WTC11 (cell line): ENCODE measurements at regions not wholly inside any gene's neighbourhood (a gene's known extent, or its start where the extent isn't known, plus 50 kb on each side); places are given as distances from the start of the nearest gene placed in this dataset.

Experiments
- ATAC-seq: fragments of 200-7000 bp; cut with Tn5 transposase; 2 replicates; pipeline ENCODE4 v1.10.0; 2021; ENCODE audit warnings: mild to moderate bottlenecking, moderate library complexity
- CTCF ChIA-PET: fragments of 300-600 bp; sonication (Branson Sonifier 250); formaldehyde crosslinking; loops from one replicate; lab custom pipeline; 2021; ENCODE audit warnings: antibody characterized with exemption; lab: Charles Lee
- POLR2A ChIA-PET: fragments of 350-600 bp; sonication (Branson Sonifier 250); formaldehyde crosslinking; loops from one replicate; lab custom pipeline; 2021; ENCODE audit warnings: antibody characterized with exemption; lab: Charles Lee
- DNase-seq: peaks from one replicate; pipeline ENCODE4 v3.0.0; 2021; ENCODE audit warnings: low spot score
- H3K27ac Mint-ChIP-seq: 2 replicates; pipeline ENCODE4 v1.8.0; 2021; ENCODE audit warnings: mixed read lengths
- H3K27me3 Mint-ChIP-seq: 2 replicates; pipeline ENCODE4 v1.8.0; 2021; ENCODE audit warnings: low read depth, mild to moderate bottlenecking, moderate library complexity, mixed read lengths
- H3K36me3 Mint-ChIP-seq: 2 replicates; pipeline ENCODE4 v1.8.0; 2021; ENCODE audit warnings: mixed read lengths
- H3K4me1 Mint-ChIP-seq: 2 replicates; pipeline ENCODE4 v1.8.0; 2022; ENCODE audit warnings: mixed read lengths
- H3K4me3 Mint-ChIP-seq: 2 replicates; pipeline ENCODE4 v1.8.0; 2021; ENCODE audit warnings: mild to moderate bottlenecking, moderate library complexity, mixed read lengths
- H3K9me3 Mint-ChIP-seq: 2 replicates; pipeline ENCODE4 v1.8.0; 2021; ENCODE audit warnings: mixed read lengths
- CBFB ChIP-seq: sonication (generic); formaldehyde crosslinking; IDR thresholded peaks from 2 replicates; pipeline ENCODE4 v1.8.1; 2022; ENCODE audit warnings: mild to moderate bottlenecking, low read depth, missing genetic modification reagents
- ELF4 ChIP-seq: sonication (generic); formaldehyde crosslinking; IDR thresholded peaks from 2 replicates; pipeline ENCODE4 v1.8.1; 2022; ENCODE audit warnings: low read depth, mild to moderate bottlenecking, moderate library complexity, missing genetic modification reagents
- FOXP1 ChIP-seq: sonication (generic); formaldehyde crosslinking; IDR thresholded peaks from 2 replicates; pipeline ENCODE4 v1.8.0; 2022; ENCODE audit warnings: missing genetic modification reagents, mild to moderate bottlenecking, moderate library complexity, borderline replicate concordance
- GABPB1 ChIP-seq: sonication (generic); formaldehyde crosslinking; IDR thresholded peaks from 2 replicates; pipeline ENCODE4 v1.8.1; 2023; ENCODE audit warnings: mild to moderate bottlenecking, missing genetic modification reagents
- GRHL2 ChIP-seq: fragments of 250-450 bp; sonication (Bioruptor Pico); IDR thresholded peaks from 2 replicates; pipeline ENCODE4 v1.8.0; 2022; ENCODE audit warnings: mild to moderate bottlenecking, moderate library complexity; ENCODE audit not compliant: insufficient replicate concordance, severe bottlenecking
- MXD4 ChIP-seq: fragments of 250-450 bp; sonication (Bioruptor Pico); IDR thresholded peaks from 2 replicates; pipeline ENCODE4 v1.8.0; 2021; ENCODE audit warnings: mild to moderate bottlenecking, moderate library complexity, borderline replicate concordance
- NFE2L1 ChIP-seq: sonication (generic); formaldehyde crosslinking; IDR thresholded peaks from 2 replicates; pipeline ENCODE4 v1.8.1; 2023; ENCODE audit warnings: missing genetic modification reagents
- NFYB ChIP-seq: sonication (generic); formaldehyde crosslinking; conservative IDR thresholded peaks from 2 replicates; pipeline ENCODE4 v1.8.0; 2022; ENCODE audit warnings: low read depth, missing genetic modification reagents
- TCF7 ChIP-seq: sonication (generic); formaldehyde crosslinking; IDR thresholded peaks from 2 replicates; pipeline ENCODE4 v1.8.0; 2022; ENCODE audit warnings: mild to moderate bottlenecking, low read depth, missing genetic modification reagents, moderate library complexity
- ZNF138 ChIP-seq: sonication (generic); formaldehyde crosslinking; conservative IDR thresholded peaks from 2 replicates; pipeline ENCODE4 v1.8.1; 2022; ENCODE audit warnings: mild to moderate bottlenecking, moderate library complexity, missing genetic modification reagents
- ZNF219 ChIP-seq: sonication (generic); formaldehyde crosslinking; IDR thresholded peaks from 2 replicates; pipeline ENCODE4 v1.8.0; 2023; ENCODE audit warnings: missing genetic modification reagents, mild to moderate bottlenecking, borderline replicate concordance
- ZNF232 ChIP-seq: sonication (generic); formaldehyde crosslinking; IDR thresholded peaks from 2 replicates; pipeline ENCODE4 v1.8.0; 2022; ENCODE audit warnings: mild to moderate bottlenecking, missing genetic modification reagents
- TF ChIP-seq, protein P1 (sequence below): sonication (generic); formaldehyde crosslinking; IDR thresholded peaks from 2 replicates; pipeline ENCODE4 v1.8.1; 2022; ENCODE audit warnings: low read depth, missing genetic modification reagents, borderline replicate concordance
- TF ChIP-seq, protein P2 (sequence below): sonication (generic); formaldehyde crosslinking; IDR thresholded peaks from 2 replicates; pipeline ENCODE4 v1.8.1; 2023; ENCODE audit warnings: mild to moderate bottlenecking, missing genetic modification reagents, moderate library complexity
- TF ChIP-seq, protein P3 (sequence below): sonication (generic); formaldehyde crosslinking; IDR thresholded peaks from 2 replicates; pipeline ENCODE4 v1.8.0; 2022; ENCODE audit warnings: mild to moderate bottlenecking, missing genetic modification reagents
- TF ChIP-seq, protein P4 (sequence below): sonication (generic); formaldehyde crosslinking; IDR thresholded peaks from 2 replicates; pipeline ENCODE4 v1.8.0; 2023; ENCODE audit warnings: mild to moderate bottlenecking, missing genetic modification reagents
- TF ChIP-seq, protein P5 (sequence below): sonication (generic); formaldehyde crosslinking; IDR thresholded peaks from 2 replicates; pipeline ENCODE4 v1.8.0; 2022; ENCODE audit warnings: mild to moderate bottlenecking, missing genetic modification reagents
- TF ChIP-seq, protein P6 (sequence below): sonication (generic); formaldehyde crosslinking; conservative IDR thresholded peaks from 2 replicates; pipeline ENCODE4 v1.8.1; 2023; ENCODE audit warnings: mild to moderate bottlenecking, low read depth, missing genetic modification reagents, moderate library complexity
- TF ChIP-seq, protein P7 (sequence below): sonication (generic); formaldehyde crosslinking; IDR thresholded peaks from 2 replicates; pipeline ENCODE4 v1.8.0; 2023; ENCODE audit warnings: missing genetic modification reagents
- TF ChIP-seq, protein P8 (sequence below): sonication (generic); formaldehyde crosslinking; IDR thresholded peaks from 2 replicates; pipeline ENCODE4 v1.8.1; 2022; ENCODE audit warnings: mild to moderate bottlenecking, moderate library complexity, missing genetic modification reagents
- TF ChIP-seq, protein P9 (sequence below): sonication (generic); formaldehyde crosslinking; IDR thresholded peaks from 2 replicates; pipeline ENCODE4 v1.8.1; 2022; ENCODE audit warnings: low read depth, mild to moderate bottlenecking, moderate library complexity, missing genetic modification reagents, borderline replicate concordance

DNA sequence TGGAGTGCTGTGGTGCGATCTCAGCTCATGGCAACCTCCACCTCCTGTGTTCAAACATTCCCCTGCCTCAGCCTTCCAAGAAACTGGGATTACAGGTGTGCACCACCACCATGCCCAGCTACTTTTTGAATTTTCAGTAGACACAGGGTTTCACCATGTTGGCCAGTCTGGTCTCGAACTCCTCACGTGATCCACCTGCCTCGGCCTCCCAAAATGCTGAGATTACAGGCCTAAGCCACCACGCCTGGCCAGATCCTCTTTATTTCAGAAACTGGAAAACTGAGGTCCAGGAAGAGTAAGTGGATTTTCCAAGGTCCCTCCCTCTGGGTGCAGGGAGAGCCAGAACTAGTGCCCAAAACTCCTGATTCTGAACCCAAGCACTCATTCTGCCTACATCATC, 413.1 kb upstream of the AUTS2 start (continued):
- TF ChIP-seq NFYB (CRISPR knock-in tag) (no peak), GRHL2 (no peak), GABPB1 (CRISPR knock-in tag) (no peak)
- TF ChIP-seq, protein P1, sequence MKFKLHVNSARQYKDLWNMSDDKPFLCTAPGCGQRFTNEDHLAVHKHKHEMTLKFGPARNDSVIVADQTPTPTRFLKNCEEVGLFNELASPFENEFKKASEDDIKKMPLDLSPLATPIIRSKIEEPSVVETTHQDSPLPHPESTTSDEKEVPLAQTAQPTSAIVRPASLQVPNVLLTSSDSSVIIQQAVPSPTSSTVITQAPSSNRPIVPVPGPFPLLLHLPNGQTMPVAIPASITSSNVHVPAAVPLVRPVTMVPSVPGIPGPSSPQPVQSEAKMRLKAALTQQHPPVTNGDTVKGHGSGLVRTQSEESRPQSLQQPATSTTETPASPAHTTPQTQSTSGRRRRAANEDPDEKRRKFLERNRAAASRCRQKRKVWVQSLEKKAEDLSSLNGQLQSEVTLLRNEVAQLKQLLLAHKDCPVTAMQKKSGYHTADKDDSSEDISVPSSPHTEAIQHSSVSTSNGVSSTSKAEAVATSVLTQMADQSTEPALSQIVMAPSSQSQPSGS (CRISPR knock-in tag) = no peak
- TF ChIP-seq, protein P2, sequence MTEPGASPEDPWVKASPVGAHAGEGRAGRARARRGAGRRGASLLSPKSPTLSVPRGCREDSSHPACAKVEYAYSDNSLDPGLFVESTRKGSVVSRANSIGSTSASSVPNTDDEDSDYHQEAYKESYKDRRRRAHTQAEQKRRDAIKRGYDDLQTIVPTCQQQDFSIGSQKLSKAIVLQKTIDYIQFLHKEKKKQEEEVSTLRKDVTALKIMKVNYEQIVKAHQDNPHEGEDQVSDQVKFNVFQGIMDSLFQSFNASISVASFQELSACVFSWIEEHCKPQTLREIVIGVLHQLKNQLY (CRISPR knock-in tag) = no peak
- TF ChIP-seq, protein P3, sequence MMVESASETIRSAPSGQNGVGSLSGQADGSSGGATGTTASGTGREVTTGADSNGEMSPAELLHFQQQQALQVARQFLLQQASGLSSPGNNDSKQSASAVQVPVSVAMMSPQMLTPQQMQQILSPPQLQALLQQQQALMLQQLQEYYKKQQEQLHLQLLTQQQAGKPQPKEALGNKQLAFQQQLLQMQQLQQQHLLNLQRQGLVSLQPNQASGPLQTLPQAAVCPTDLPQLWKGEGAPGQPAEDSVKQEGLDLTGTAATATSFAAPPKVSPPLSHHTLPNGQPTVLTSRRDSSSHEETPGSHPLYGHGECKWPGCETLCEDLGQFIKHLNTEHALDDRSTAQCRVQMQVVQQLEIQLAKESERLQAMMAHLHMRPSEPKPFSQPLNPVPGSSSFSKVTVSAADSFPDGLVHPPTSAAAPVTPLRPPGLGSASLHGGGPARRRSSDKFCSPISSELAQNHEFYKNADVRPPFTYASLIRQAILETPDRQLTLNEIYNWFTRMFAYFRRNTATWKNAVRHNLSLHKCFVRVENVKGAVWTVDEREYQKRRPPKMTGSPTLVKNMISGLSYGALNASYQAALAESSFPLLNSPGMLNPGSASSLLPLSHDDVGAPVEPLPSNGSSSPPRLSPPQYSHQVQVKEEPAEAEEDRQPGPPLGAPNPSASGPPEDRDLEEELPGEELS (CRISPR knock-in tag) = no peak
- TF ChIP-seq, protein P4, sequence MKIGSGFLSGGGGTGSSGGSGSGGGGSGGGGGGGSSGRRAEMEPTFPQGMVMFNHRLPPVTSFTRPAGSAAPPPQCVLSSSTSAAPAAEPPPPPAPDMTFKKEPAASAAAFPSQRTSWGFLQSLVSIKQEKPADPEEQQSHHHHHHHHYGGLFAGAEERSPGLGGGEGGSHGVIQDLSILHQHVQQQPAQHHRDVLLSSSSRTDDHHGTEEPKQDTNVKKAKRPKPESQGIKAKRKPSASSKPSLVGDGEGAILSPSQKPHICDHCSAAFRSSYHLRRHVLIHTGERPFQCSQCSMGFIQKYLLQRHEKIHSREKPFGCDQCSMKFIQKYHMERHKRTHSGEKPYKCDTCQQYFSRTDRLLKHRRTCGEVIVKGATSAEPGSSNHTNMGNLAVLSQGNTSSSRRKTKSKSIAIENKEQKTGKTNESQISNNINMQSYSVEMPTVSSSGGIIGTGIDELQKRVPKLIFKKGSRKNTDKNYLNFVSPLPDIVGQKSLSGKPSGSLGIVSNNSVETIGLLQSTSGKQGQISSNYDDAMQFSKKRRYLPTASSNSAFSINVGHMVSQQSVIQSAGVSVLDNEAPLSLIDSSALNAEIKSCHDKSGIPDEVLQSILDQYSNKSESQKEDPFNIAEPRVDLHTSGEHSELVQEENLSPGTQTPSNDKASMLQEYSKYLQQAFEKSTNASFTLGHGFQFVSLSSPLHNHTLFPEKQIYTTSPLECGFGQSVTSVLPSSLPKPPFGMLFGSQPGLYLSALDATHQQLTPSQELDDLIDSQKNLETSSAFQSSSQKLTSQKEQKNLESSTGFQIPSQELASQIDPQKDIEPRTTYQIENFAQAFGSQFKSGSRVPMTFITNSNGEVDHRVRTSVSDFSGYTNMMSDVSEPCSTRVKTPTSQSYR (CRISPR knock-in tag) = no peak

DNA sequence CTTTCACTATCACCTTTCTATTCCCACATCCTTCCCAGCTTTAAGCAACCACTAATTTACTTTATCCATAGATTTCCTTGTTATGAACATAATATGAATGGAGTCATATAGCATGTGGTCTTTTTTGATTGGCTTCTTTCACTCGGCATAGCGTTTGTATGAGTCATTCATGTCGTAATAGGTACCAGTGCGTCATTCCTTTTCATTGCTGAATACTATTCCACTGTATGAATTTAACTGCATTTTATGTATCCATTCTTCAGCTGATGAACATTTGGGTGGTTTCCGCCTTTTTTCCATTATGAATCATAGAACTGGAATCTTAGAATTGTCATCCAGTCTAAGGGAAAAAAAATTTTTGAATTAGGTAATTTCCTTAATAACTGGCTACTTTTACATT, 411.3 kb upstream of the AUTS2 start:
- H3K4me1 Mint-ChIP-seq = no peaks in the 10 kb centered on the region
- peaks cover 6% of the 10 kb centered on the region for H3K27me3 Mint-ChIP-seq
- peaks cover 4% of the 10 kb centered on the region for H3K9me3 Mint-ChIP-seq
- POLR2A ChIA-PET = no interaction called here
- H3K36me3 Mint-ChIP-seq = no peaks in the 10 kb centered on the region; the same call in 1 of the 2 replicates
- ATAC-seq = no peak
- no peak overlapping the region for H3K4me3 Mint-ChIP-seq
- no peak for DNase-seq
- H3K27ac Mint-ChIP-seq = no peak overlapping the region
- CTCF ChIA-PET = interaction anchor here (0.6 kb wide), 1 partner anchor 118 kb away, joined by 4 read pairs; no protein-coding TSS in a partner anchor
- TF ChIP-seq MXD4 (CRISPR knock-in tag) = no peak
- TF ChIP-seq ZNF138 (CRISPR knock-in tag) = no peak
- no peak for TF ChIP-seq CBFB (CRISPR knock-in tag)
- no peak for TF ChIP-seq ZNF219 (CRISPR knock-in tag)
- TF ChIP-seq, protein P5, sequence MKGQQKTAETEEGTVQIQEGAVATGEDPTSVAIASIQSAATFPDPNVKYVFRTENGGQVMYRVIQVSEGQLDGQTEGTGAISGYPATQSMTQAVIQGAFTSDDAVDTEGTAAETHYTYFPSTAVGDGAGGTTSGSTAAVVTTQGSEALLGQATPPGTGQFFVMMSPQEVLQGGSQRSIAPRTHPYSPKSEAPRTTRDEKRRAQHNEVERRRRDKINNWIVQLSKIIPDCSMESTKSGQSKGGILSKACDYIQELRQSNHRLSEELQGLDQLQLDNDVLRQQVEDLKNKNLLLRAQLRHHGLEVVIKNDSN (CRISPR knock-in tag) = no peak
- TF ChIP-seq TCF7 (CRISPR knock-in tag) = no peak
- no peak for TF ChIP-seq ELF4 (CRISPR knock-in tag)
- no peak for TF ChIP-seq ZNF232 (CRISPR knock-in tag)
- TF ChIP-seq, protein P6, sequence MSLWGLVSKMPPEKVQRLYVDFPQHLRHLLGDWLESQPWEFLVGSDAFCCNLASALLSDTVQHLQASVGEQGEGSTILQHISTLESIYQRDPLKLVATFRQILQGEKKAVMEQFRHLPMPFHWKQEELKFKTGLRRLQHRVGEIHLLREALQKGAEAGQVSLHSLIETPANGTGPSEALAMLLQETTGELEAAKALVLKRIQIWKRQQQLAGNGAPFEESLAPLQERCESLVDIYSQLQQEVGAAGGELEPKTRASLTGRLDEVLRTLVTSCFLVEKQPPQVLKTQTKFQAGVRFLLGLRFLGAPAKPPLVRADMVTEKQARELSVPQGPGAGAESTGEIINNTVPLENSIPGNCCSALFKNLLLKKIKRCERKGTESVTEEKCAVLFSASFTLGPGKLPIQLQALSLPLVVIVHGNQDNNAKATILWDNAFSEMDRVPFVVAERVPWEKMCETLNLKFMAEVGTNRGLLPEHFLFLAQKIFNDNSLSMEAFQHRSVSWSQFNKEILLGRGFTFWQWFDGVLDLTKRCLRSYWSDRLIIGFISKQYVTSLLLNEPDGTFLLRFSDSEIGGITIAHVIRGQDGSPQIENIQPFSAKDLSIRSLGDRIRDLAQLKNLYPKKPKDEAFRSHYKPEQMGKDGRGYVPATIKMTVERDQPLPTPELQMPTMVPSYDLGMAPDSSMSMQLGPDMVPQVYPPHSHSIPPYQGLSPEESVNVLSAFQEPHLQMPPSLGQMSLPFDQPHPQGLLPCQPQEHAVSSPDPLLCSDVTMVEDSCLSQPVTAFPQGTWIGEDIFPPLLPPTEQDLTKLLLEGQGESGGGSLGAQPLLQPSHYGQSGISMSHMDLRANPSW (CRISPR knock-in tag) = no peak
- TF ChIP-seq FOXP1 = no peak
- TF ChIP-seq, protein P7, sequence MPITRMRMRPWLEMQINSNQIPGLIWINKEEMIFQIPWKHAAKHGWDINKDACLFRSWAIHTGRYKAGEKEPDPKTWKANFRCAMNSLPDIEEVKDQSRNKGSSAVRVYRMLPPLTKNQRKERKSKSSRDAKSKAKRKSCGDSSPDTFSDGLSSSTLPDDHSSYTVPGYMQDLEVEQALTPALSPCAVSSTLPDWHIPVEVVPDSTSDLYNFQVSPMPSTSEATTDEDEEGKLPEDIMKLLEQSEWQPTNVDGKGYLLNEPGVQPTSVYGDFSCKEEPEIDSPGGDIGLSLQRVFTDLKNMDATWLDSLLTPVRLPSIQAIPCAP (CRISPR knock-in tag) = no peak
- TF ChIP-seq, protein P8, sequence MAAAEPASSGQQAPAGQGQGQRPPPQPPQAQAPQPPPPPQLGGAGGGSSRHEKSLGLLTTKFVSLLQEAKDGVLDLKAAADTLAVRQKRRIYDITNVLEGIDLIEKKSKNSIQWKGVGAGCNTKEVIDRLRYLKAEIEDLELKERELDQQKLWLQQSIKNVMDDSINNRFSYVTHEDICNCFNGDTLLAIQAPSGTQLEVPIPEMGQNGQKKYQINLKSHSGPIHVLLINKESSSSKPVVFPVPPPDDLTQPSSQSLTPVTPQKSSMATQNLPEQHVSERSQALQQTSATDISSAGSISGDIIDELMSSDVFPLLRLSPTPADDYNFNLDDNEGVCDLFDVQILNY (CRISPR knock-in tag) = no peak
- no peak for TF ChIP-seq NFE2L1
- TF ChIP-seq, protein P9, sequence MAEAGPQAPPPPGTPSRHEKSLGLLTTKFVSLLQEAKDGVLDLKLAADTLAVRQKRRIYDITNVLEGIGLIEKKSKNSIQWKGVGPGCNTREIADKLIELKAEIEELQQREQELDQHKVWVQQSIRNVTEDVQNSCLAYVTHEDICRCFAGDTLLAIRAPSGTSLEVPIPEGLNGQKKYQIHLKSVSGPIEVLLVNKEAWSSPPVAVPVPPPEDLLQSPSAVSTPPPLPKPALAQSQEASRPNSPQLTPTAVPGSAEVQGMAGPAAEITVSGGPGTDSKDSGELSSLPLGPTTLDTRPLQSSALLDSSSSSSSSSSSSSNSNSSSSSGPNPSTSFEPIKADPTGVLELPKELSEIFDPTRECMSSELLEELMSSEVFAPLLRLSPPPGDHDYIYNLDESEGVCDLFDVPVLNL (CRISPR knock-in tag) = no peak
